ENCODE measurements at regions not wholly inside any gene's neighbourhood (a gene's known extent, or its start where the extent isn't known, plus 50 kb on each side); places are given as distances from the start of the nearest gene placed in this dataset.
"Not testable (repeated sequence)": the region's sequence is repeated elsewhere in the genome, so short reads cannot be mapped to it uniquely, and the experiment has no call there.

- TF ChIP-seq CTCF (conservative IDR thresholded peaks at IDR 0.05; ENCODE audit: low read length); EZH2phosphoT487 (IDR thresholded peaks at IDR 0.05; ENCODE audit: borderline replicate concordance, low read depth, low read length): not testable (repeated sequence)
These were observed 383.9 kb upstream of the F9 start for GRCh38 chrX:139146625-139147024.
